ENCODE measurements at regions not wholly inside any gene's neighbourhood (a gene's known extent, or its start where the extent isn't known, plus 50 kb on each side); places are given as distances from the start of the nearest gene placed in this dataset.

DNA sequence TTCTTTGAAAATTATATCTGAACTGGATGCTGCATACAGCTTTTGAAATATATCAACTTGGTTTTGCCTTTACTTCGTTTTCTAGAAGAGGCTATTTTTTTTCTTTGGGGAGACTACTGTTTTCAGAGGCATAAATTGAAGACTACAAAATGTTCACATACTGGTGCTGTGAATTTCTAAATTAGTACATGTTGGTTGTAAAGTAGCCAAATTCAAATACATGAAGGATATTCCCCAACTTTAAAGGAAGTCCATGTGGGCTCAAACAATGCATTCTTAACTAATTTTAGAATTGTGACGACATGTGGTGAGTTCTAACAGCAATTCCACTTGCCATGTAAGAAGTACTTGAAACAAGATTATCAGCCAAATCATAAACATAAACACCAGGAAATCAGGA, 295.7 kb downstream of the TUSC7 start:
- TF ChIP-seq, protein P1, sequence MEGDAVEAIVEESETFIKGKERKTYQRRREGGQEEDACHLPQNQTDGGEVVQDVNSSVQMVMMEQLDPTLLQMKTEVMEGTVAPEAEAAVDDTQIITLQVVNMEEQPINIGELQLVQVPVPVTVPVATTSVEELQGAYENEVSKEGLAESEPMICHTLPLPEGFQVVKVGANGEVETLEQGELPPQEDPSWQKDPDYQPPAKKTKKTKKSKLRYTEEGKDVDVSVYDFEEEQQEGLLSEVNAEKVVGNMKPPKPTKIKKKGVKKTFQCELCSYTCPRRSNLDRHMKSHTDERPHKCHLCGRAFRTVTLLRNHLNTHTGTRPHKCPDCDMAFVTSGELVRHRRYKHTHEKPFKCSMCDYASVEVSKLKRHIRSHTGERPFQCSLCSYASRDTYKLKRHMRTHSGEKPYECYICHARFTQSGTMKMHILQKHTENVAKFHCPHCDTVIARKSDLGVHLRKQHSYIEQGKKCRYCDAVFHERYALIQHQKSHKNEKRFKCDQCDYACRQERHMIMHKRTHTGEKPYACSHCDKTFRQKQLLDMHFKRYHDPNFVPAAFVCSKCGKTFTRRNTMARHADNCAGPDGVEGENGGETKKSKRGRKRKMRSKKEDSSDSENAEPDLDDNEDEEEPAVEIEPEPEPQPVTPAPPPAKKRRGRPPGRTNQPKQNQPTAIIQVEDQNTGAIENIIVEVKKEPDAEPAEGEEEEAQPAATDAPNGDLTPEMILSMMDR (IDR thresholded peaks at IDR 0.05) = no peak
- TF ChIP-seq POLR2AphosphoS5 (IDR thresholded peaks at IDR 0.05) (no peak), POLR2A (IDR thresholded peaks at IDR 0.05) (no peak)
